ENCODE measurements at regions not wholly inside any gene's neighbourhood (a gene's known extent, or its start where the extent isn't known, plus 50 kb on each side); places are given as distances from the start of the nearest gene placed in this dataset.

DNA sequence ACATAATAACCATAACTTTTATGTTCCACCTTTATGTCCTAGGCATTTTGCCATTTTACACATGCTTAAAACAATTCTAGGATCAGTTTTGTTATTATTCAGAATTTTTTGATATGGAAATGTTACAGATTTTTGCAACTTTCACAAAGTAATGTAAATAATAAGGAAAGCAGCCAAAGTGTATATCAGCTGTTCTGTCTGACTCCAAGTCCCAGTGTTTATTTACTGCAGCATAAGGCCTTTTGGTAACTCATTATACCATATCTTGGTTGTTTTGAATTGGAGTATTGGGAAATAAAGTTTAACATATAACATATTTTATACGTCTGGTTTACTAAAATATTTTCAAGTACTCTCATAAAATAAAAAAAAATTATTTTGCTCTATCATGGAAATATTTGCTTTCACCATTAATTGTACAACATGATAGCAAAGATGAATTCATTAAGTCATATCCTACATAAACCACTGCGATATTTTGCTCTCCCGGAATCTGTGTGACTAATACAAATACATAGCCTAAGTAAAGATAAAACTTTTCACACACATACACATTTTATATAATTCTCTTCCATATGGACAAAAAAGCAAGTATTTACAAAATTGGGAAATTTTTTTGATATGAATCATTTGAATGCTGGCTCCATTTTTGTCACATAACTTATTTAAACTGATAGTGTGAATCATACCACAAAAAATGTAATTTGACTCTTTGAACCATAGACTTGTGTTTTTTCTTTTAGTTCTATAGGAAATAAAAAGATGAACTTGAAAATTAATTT lies 399.0 kb downstream of the PABPC4L start:
- Histone ChIP-seq H3K27ac (no peak overlapping the region), H3K4me3 (no peak overlapping the region), H3K36me3 (no peaks in the 10 kb centered on the region), H3K4me1 (no peaks in the 10 kb centered on the region), H3K27me3 (no peaks in the 10 kb centered on the region), H3K9me3 (no peaks in the 10 kb centered on the region)
- WGBS, 4 donors = 67 to 81% (median 79%) methylated on average over 3 of the region's 3 CpGs
- ATAC-seq (no peak), DNase-seq (no peak)
- TF ChIP-seq POLR2A (IDR thresholded peaks at IDR 0.05) (no peak), CTCF (IDR thresholded peaks at IDR 0.05) (no peak)
- intact Hi-C loops (cut with DNase I) = no loop called here

DNA sequence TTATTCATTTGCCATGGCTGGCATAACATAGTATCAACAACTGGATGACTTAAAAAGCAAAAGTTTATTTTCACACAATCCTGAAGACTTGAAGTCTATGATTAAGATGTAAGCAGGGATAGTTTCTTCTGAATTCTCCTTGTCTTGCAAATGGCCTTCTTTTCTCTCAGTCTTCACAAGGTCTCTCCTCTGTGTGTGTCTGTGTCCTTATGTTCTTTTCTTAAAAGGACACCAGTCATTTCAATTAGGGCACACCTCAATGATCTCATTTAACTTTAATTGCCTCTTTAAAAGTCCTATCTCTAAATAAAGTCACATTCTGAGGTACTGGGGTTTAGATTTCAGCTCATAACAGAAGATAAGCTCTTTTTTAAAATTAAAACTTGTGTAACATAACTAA lies 399.7 kb downstream of the PABPC4L start:
- Histone ChIP-seq H3K27me3 (no peaks in the 10 kb centered on the region), H3K9me3 (no peaks in the 10 kb centered on the region), H3K27ac (no peak overlapping the region), H3K4me1 (no peaks in the 10 kb centered on the region), H3K36me3 (no peaks in the 10 kb centered on the region), H3K4me3 (no peak overlapping the region)
- TF ChIP-seq CTCF (IDR thresholded peaks at IDR 0.05) = no peak
- TF ChIP-seq POLR2A (IDR thresholded peaks at IDR 0.05) = no peak
- intact Hi-C loops (cut with DNase I) = no loop called here
- DNase-seq (no peak), ATAC-seq (no peak)

DNA sequence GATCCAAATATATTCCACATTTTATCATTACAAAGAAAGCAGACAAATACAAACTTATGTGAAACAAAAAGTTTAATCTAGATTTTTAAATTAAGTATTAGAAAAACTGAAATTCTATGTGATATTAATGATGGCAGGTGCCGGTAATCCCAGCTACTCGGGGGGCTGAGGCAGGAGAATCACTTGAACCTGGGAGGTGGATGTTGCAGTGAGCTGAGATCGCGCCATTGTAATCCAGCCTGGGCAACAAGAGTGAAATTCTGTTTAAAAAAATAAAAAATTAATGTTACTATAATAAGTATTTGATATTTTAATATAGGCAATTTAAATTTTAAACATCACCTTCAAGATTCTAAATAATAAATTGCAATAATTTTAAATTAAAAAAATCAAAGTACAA lies 400.6 kb downstream of the PABPC4L start:
- intact Hi-C loops (cut with DNase I) = no loop called here
- no peak for ATAC-seq
- no peaks in the 10 kb centered on the region for H3K27me3 ChIP-seq
- 93 to 98% (median 97%) methylated on average over 4 of the region's 4 CpGs for WGBS, 4 donors
- H3K4me1 ChIP-seq = no peaks in the 10 kb centered on the region
- no peaks in the 10 kb centered on the region for H3K36me3 ChIP-seq
- H3K9me3 ChIP-seq = no peaks in the 10 kb centered on the region
- no peak overlapping the region for H3K27ac ChIP-seq
- H3K4me3 ChIP-seq = no peak overlapping the region
- no peak for DNase-seq
- TF ChIP-seq CTCF (IDR thresholded peaks at IDR 0.05) (no peak), POLR2A (IDR thresholded peaks at IDR 0.05) (no peak)

DNA sequence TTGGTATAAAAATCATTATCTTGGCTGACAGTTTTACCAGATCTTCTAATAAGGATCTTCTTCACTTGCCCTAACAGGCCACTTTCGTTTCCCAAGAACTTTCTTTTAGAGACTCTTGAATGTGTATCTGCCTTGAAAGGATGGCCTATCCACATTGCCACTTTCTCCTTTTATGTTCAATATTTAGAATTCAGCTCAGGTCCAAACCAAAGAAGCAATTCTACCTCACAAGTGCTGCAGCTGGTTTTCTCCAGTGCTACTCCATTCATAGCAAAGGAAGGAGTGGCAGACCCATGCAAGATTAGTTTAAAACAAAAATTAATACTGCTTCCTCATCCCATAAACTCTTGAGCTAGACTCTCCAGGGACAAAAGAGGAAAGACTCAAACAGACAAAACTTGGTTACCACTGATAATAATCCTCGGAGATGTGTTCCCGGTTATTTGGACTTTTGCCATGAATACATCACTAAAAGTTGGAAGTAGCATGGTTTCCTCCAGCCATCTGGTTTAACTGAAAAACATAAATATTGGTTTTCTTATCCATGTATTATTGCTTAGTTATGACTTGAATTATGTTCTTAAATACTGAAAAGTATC lies 401.8 kb downstream of the PABPC4L start:
- DNase-seq = no peak
- no peak overlapping the region for H3K4me3 ChIP-seq
- 40 to 59% (median 43%) methylated on average over 3 of the region's 3 CpGs for WGBS, 4 donors
- no peaks in the 10 kb centered on the region for H3K9me3 ChIP-seq
- H3K36me3 ChIP-seq = no peaks in the 10 kb centered on the region
- H3K27me3 ChIP-seq = no peaks in the 10 kb centered on the region
- TF ChIP-seq POLR2A (IDR thresholded peaks at IDR 0.05) = no peak
- no peak for TF ChIP-seq CTCF (IDR thresholded peaks at IDR 0.05)
- H3K4me1 ChIP-seq = no peaks in the 10 kb centered on the region
- no peak for ATAC-seq
- no peak overlapping the region for H3K27ac ChIP-seq
- intact Hi-C loops (cut with DNase I) = no loop called here
